AG04449 (cell line): ENCODE measurements at regions not wholly inside any gene's neighbourhood (a gene's known extent, or its start where the extent isn't known, plus 50 kb on each side); places are given as distances from the start of the nearest gene placed in this dataset.

Experiments
- CTCF ChIA-PET: fragments of 350-600 bp; formaldehyde crosslinking; extraction: SDS; loops from one replicate; lab custom pipeline; 2021; ENCODE audit warnings: antibody characterized with exemption; lab: Yijun Ruan, JAX
- POLR2A ChIA-PET: fragments of 400-600, 350-600 bp; formaldehyde crosslinking; extraction: SDS; loops from one replicate; lab custom pipeline; 2020; ENCODE audit warnings: antibody characterized with exemption, inconsistent platforms; lab: Yijun Ruan, JAX
- DNase-seq: peaks from one replicate; pipeline ENCODE4 v3.0.0-alpha.2; 2010; ENCODE audit warnings: low read depth, low spot score
- H3K4me3 ChIP-seq: 2 replicates; pipeline ENCODE4 v1.5.1; 2011; ENCODE audit warnings: low read depth, mild to moderate bottlenecking, control low read depth, low read length
- CTCF ChIP-seq: IDR thresholded peaks from one replicate; pipeline ENCODE4 v1.5.1; 2011; ENCODE audit warnings: mild to moderate bottlenecking, moderate library complexity, low read length, control low read depth, inconsistent platforms; ENCODE audit not compliant: insufficient read depth; ENCODE audit errors: missing control alignments

GRCh38 chr1:232182236-232182635 is 447.7 kb downstream of the SIPA1L2 start:
- POLR2A ChIA-PET, result no interaction called here
- no peak for DNase-seq
- no peak overlapping the region for H3K4me3 ChIP-seq
- CTCF ChIA-PET, result no interaction called here
- no peak for TF ChIP-seq CTCF

- ChIA-PET CTCF (no interaction called here), POLR2A (no interaction called here)
- no peak for DNase-seq
- TF ChIP-seq CTCF, result no peak
- no peak overlapping the region for H3K4me3 ChIP-seq
These were observed 449.2 kb downstream of the SIPA1L2 start for GRCh38 chr1:232180779-232181136.

GRCh38 chr1:232179896-232180778 is 449.8 kb downstream of the SIPA1L2 start:
- no peak for DNase-seq
- H3K4me3 ChIP-seq, result no peak overlapping the region

GRCh38 chr1:232178191-232178590 is 451.7 kb downstream of the SIPA1L2 start:
- POLR2A ChIA-PET, result no interaction called here

More at GRCh38 chr1:232179896-232180778, 449.8 kb downstream of the SIPA1L2 start:
- ChIA-PET POLR2A (no interaction called here), CTCF (no interaction called here)
- no peak for TF ChIP-seq CTCF

GRCh38 chr1:232177438-232177837 is 452.5 kb downstream of the SIPA1L2 start:
- DNase-seq, result no peak
- TF ChIP-seq CTCF, result no peak
- ChIA-PET POLR2A (no interaction called here), CTCF (no interaction called here)
- no peak overlapping the region for H3K4me3 ChIP-seq

More at GRCh38 chr1:232178191-232178590, 451.7 kb downstream of the SIPA1L2 start:
- CTCF ChIA-PET, result no interaction called here
- DNase-seq, result no peak
- H3K4me3 ChIP-seq, result no peak overlapping the region
- TF ChIP-seq CTCF, result no peak

GRCh38 chr1:232176222-232176621 is 453.7 kb downstream of the SIPA1L2 start:
- H3K4me3 ChIP-seq, result no peak overlapping the region
- no peak for DNase-seq
- no peak for TF ChIP-seq CTCF
- ChIA-PET POLR2A (no interaction called here), CTCF (no interaction called here)
